Hematopoietic multipotent progenitor cell treated with erythropoietin and hydrocortisone succinate and interleukin-3 and kit ligand, for 8 days (in vitro differentiated cells): ENCODE measurements at regions not wholly inside any gene's neighbourhood (a gene's known extent, or its start where the extent isn't known, plus 50 kb on each side); places are given as distances from the start of the nearest gene placed in this dataset.

Experiments used
- DNase-seq: peaks from one replicate; pipeline ENCODE4 v3.0.0-alpha.2; 2015

DNA sequence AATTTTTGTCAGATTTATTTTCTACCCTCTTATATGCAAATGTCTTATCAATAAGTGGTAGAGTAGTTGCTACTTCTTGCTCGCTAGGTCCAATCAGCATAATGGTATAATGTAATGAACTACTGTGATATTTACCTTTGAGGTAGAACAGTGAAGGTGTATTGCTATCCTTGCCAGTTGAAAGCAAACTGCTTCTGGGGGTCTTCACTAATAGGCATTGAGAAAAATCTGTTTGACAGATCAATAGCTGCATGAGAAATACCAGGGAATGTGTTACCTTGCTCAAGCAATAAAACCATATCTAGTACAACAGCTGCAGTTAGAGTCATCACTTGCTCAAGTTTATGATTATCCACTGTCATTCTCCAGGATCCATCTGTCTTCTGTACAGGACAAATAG is 50.1 kb upstream of the EFEMP1 start:
- DNase-seq = no peak

- no peak for DNase-seq
Measured at GRCh38 chr2:55976681-55977080, 53.1 kb upstream of the EFEMP1 start.

DNA sequence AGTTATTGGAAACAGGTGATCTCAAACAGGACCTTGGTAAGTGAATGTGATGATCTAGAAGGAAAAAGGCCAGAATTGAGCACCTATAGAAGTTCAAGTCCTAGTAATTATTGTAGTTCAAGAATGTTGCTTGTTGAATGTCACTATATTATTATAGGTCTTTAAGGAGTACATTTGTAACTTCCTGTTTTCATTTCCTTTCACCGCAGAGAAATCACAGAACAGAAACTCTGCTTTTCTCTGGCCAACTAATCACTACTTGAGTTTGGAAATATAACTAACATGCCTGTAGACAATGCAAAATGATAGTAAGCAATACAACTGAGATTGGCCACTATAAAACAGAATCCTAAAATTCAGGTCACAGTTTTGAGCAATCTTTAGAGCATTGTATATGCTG is 61.8 kb upstream of the EFEMP1 start:
- no peak for DNase-seq

- DNase-seq = no peak
Measured at GRCh38 chr2:55986001-55986400, 62.4 kb upstream of the EFEMP1 start.

- DNase-seq = no peak
Measured at GRCh38 chr2:55986700-55987440, 63.3 kb upstream of the EFEMP1 start.

GRCh38 chr2:55989405-55989804 is 65.8 kb upstream of the EFEMP1 start:
- DNase-seq = no peak

- DNase-seq = no peak
Measured at GRCh38 chr2:55992455-55992854, 68.9 kb upstream of the EFEMP1 start.

GRCh38 chr2:55993685-55994084 is 70.1 kb upstream of the EFEMP1 start:
- no peak for DNase-seq

DNA sequence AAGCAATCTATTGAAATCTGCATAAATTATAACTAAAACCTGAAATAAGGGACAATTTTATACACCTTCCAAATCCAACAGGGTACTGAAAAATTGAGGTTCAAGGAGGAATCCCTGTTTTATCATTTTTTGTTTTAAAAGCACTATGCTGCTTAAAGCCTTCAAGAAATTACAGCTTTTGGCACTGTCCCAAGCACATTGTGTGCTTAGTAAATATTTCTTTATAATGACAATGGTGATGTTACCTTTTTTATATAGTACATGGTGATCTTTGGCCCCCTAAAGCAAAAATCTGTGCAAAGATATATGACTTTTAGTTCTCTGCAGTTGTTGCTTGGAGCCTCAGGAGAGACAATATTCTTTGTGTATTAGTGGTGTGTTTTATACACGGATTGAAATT is 71.6 kb upstream of the EFEMP1 start:
- no peak for DNase-seq

DNA sequence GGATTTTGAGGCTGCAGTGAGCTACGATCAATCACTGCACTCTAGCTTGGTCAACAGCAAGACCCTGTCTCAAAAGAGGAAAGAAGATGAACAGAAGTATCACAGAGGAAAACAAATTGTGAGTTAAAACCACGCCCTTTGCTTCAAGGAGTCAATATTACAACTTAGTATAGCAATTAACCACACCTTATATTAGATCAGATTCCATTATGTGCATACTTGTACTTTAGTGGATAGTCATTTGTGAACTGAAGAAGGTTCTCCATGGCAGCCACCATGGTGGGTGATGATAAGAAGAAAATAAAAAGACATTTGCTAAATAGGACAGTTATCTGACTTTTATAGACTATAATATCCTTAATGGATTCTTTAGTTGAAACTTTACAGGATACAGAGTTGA is 72.3 kb upstream of the EFEMP1 start:
- no peak for DNase-seq

DNA sequence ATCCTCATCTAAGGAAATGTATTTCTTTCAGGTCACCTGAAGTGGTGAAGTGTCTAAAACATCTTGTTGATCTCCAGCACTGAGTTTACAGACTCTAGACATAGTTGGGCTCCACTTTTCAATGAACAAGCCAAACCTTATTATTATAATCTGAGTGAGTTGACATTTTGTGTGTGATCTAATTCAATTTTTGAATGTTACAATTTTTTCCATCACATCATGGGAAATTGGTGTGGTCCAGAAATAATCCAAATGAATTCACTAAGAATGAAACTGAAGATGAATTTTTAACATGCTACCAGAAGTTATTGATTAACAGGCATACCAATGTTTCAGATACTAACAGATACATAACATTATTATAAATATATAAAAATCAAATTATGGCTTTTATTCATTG is 75.6 kb upstream of the EFEMP1 start:
- no peak for DNase-seq

- no peak for DNase-seq
Measured at GRCh38 chr2:55999790-56000189, 76.2 kb upstream of the EFEMP1 start.

DNA sequence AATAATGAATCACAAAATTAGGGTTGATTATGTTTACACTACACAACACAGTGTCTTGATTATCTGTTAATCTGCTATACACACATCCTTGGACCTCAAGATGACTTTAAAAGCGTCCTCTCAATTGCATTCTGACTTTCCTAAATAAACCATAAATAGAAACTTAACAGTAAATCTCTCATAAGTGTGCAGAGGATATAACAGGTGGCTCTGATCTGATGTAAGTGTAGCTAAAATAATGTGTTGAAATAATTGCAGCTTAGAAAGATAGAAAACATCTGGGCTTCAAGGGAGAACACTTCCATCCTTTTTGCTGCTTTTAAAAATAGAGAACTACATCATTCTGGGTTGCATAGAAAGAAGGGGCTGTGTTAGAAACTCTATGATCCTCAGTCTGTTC is 78.4 kb upstream of the EFEMP1 start:
- no peak for DNase-seq

DNA sequence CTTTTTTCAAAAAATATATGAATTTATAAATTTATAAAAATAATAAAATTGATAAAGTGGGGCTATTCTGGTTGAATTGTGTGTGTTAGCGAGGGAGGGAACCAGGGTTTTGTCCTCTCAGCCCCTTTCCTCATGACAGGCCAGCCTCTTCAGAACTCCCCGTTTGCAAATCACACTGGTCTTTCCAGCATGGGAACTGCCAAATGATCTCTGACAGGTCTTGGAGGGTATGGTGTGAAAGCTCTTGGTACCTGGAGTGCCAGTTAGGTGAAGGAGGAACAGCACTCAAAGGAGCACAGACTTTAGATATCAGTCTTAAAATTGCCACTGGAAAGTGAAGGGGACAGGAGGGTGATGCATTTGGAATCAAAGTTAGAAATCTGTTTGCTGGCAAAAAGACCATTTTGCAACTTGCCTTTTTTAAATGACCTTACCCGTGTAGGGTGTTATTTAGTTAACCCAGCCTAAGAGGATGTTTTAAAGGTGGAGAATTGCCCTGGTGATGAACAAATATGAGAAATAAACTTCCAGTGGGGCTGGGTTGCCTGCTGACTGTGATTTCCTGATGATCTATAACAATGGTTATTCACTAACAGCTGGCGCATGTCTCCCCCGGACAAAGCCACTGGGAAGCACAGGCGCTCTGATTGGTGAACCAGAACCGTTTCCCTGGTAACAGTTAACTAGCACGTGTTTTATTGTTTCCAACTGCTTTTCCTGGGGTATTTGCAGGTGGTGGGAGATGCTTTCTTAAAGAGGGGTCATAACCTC is 85.3 kb upstream of the EFEMP1 start:
- no peak for DNase-seq

GRCh38 chr2:56009758-56010458 is 86.3 kb upstream of the EFEMP1 start:
- DNase-seq = peak; percentile 36

GRCh38 chr2:56011624-56012023 is 88.0 kb upstream of the EFEMP1 start:
- no peak for DNase-seq

DNA sequence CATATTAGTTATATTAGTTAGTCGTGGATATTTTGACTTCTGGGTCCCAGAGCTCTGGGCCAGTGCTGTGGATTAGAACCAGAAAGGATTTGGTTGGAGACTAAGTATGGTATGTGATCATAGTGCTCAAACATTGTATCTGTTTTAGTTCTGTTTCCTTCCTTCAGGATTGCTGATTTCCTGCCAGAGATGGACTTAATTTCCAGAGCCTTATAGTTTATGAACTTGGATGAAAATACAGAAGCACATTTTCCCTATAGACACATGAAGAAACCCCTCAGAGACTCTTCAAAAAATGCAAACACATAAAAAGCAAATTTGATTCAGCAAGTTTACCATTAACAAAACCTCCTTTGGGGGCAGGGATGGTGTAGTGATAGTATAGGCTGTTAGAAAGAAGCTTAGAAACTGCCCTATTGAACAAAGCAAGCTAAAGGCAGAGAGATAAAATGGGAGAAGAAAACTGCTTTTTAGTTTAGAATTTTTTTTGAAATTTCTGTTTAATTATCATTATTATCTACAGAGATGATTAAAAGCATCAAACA is 88.7 kb upstream of the EFEMP1 start:
- no peak for DNase-seq

DNA sequence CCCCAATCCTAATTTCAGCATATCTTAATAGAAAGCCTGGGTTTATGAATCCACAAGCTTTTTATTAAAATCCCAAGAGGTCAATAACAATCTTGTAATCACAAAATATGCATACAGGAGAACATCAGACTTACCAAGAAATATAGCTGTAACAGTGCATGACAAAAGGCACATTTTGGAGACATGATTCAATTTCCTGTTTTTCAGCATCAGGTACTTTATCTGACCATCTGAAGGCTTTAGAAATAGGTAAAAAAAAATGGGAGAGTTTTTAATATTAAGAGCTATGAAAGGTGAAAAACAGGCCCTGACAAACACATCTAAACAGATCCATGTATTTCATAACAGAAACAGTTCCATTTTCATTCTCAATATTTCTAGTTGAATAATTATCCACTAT is 89.9 kb upstream of the EFEMP1 start:
- DNase-seq = no peak

GRCh38 chr2:56014046-56014730 is 90.6 kb upstream of the EFEMP1 start:
- no peak for DNase-seq

GRCh38 chr2:56015711-56016115 is 92.1 kb upstream of the EFEMP1 start:
- no peak for DNase-seq

GRCh38 chr2:56017784-56018183 is 94.2 kb upstream of the EFEMP1 start:
- no peak for DNase-seq

- no peak for DNase-seq
Measured at GRCh38 chr2:56018267-56018666, 94.7 kb upstream of the EFEMP1 start.

- DNase-seq = no peak
Measured at GRCh38 chr2:56021136-56021474, 97.5 kb upstream of the EFEMP1 start.
